GM23338 (cell line): ENCODE measurements at regions not wholly inside any gene's neighbourhood (a gene's known extent, or its start where the extent isn't known, plus 50 kb on each side); places are given as distances from the start of the nearest gene placed in this dataset.

Source experiments
- ATAC-seq: fragments of 200-7000 bp; cut with Tn5 transposase; 3 replicates; pipeline ENCODE4 v1.9.1; 2020
- DNase-seq: peaks from one replicate; pipeline ENCODE4 v3.0.0-alpha.2; 2015; ENCODE audit warnings: low spot score
- H2AFZ ChIP-seq: fragments of 200-600 bp; sonication (generic); 2 replicates; pipeline ENCODE4 v1.8.0; 2016; ENCODE audit warnings: antibody characterized with exemption, mild to moderate bottlenecking, moderate library complexity
- H3F3A ChIP-seq: fragments of 200-600 bp; sonication (generic); replicated peaks from 2 replicates; pipeline ENCODE4 v1.8.0; 2017; ENCODE audit warnings: antibody characterized with exemption, mixed run types, low read depth
- H3K27ac ChIP-seq: fragments of 200-600 bp; sonication (generic); 2 replicates; pipeline ENCODE4 v1.6.1; 2016; ENCODE audit warnings: low read depth
- H3K27me3 ChIP-seq: fragments of 200-600 bp; sonication (generic); 2 replicates; pipeline ENCODE4 v1.8.0; 2016; ENCODE audit warnings: mild to moderate bottlenecking, mixed run types, moderate library complexity; ENCODE audit not compliant: insufficient read depth
- H3K36me3 ChIP-seq: fragments of 200-600 bp; sonication (generic); 2 replicates; pipeline ENCODE4 v1.8.0; 2016; ENCODE audit warnings: mild to moderate bottlenecking; ENCODE audit not compliant: insufficient read depth
- H3K4me1 ChIP-seq: fragments of 200-600 bp; sonication (generic); 2 replicates; pipeline ENCODE4 v1.8.0; 2016; ENCODE audit warnings: mild to moderate bottlenecking, moderate library complexity; ENCODE audit not compliant: insufficient read depth
- H3K4me2 ChIP-seq: fragments of 200-600 bp; sonication (generic); 2 replicates; pipeline ENCODE4 v1.7.1; 2017; ENCODE audit warnings: mixed run types
- H3K4me3 ChIP-seq: fragments of 200-600 bp; sonication (generic); 2 replicates; pipeline ENCODE4 v1.6.1; 2016; ENCODE audit warnings: mixed run types
- H3K79me2 ChIP-seq: fragments of 200-600 bp; sonication (generic); replicated peaks from 2 replicates; pipeline ENCODE4 v1.8.0; 2017; ENCODE audit warnings: mild to moderate bottlenecking; ENCODE audit not compliant: insufficient read depth
- H3K9me2 ChIP-seq: fragments of 200-600 bp; sonication (generic); 2 replicates; pipeline ENCODE4 v1.8.0; 2017; ENCODE audit not compliant: insufficient read depth
- H4K20me1 ChIP-seq: fragments of 200-600 bp; sonication (generic); replicated peaks from 2 replicates; pipeline ENCODE4 v1.8.0; 2017; ENCODE audit warnings: mild to moderate bottlenecking; ENCODE audit not compliant: insufficient read depth
- H3K27ac Mint-ChIP-seq: 2 replicates; pipeline ENCODE4 v1.8.0; 2020; ENCODE audit warnings: inconsistent platforms, mild to moderate bottlenecking, moderate library complexity, mixed read lengths
- H3K27me3 Mint-ChIP-seq: 3 replicates; pipeline ENCODE4 v1.8.0; 2022; ENCODE audit warnings: low read depth, mild to moderate bottlenecking, moderate library complexity, mixed read lengths, inconsistent platforms; ENCODE audit not compliant: insufficient read depth, poor library complexity
- H3K36me3 Mint-ChIP-seq: 3 replicates; pipeline ENCODE4 v1.8.0; 2021; ENCODE audit warnings: low read depth, mild to moderate bottlenecking, inconsistent platforms, moderate library complexity, mixed read lengths
- H3K4me1 Mint-ChIP-seq: 3 replicates; pipeline ENCODE4 v1.8.0; 2020; ENCODE audit warnings: mild to moderate bottlenecking, inconsistent platforms, mixed read lengths
- H3K4me3 Mint-ChIP-seq: 3 replicates; pipeline ENCODE4 v1.8.0; 2021; ENCODE audit warnings: moderate library complexity, mild to moderate bottlenecking, inconsistent platforms, mixed read lengths
- H3K9me3 Mint-ChIP-seq: 3 replicates; pipeline ENCODE4 v1.8.0; 2020; ENCODE audit warnings: moderate library complexity, mild to moderate bottlenecking, inconsistent platforms, mixed read lengths
- CREB1 ChIP-seq: fragments of 250-450 bp; sonication (Bioruptor Pico); IDR thresholded peaks from 2 replicates; pipeline ENCODE4 v1.5.0; 2020; ENCODE audit warnings: low read depth, mild to moderate bottlenecking, moderate library complexity
- CTCF ChIP-seq, 2 experiments: fragments of 200-600 bp in 1 of 2; sonication (generic) in 1 of 2; conservative IDR thresholded peaks; 2 replicates each; pipeline versions ENCODE4 v1.5.1 to v1.6.1; 2016 to 2017; ENCODE audit warnings: antibody characterized with exemption in 2 of 2, low read depth in 2 of 2, mild to moderate bottlenecking in 2 of 2, moderate library complexity in 1 of 2
- ETS1 ChIP-seq: IDR thresholded peaks from 2 replicates; pipeline ENCODE4 v1.6.1; 2016; ENCODE audit warnings: antibody characterized with exemption
- EZH2 ChIP-seq: fragments of 200-600 bp; sonication (generic); IDR thresholded peaks from one replicate; pipeline ENCODE4 v1.8.0; 2017; ENCODE audit warnings: antibody characterized with exemption, mild to moderate bottlenecking, low read depth; ENCODE audit not compliant: unreplicated experiment
- EZH2phosphoT487 ChIP-seq: fragments of 200-600 bp; sonication (generic); IDR thresholded peaks from one replicate; pipeline ENCODE4 v1.8.1; 2018; ENCODE audit warnings: antibody characterized with exemption; ENCODE audit not compliant: unreplicated experiment
- JUNB ChIP-seq: IDR thresholded peaks from one replicate; pipeline ENCODE4 v1.6.1; 2016; ENCODE audit warnings: antibody characterized with exemption; ENCODE audit not compliant: unreplicated experiment
- NANOG ChIP-seq: IDR thresholded peaks from 2 replicates; pipeline ENCODE4 v1.6.1; 2016; ENCODE audit warnings: antibody characterized with exemption, borderline replicate concordance
- POLR2AphosphoS5 ChIP-seq: IDR thresholded peaks from 2 replicates; pipeline ENCODE4 v1.6.1; 2016; ENCODE audit warnings: antibody characterized with exemption, low read depth
- REST ChIP-seq: IDR thresholded peaks from one replicate; pipeline ENCODE4 v1.6.1; 2018; ENCODE audit warnings: antibody characterized with exemption; ENCODE audit not compliant: unreplicated experiment
- STAT1 ChIP-seq: IDR thresholded peaks from one replicate; pipeline ENCODE4 v1.6.1; 2016; ENCODE audit warnings: antibody characterized with exemption; ENCODE audit not compliant: unreplicated experiment
- ZNF114 ChIP-seq: fragments of 250-450 bp; sonication (Bioruptor Pico); IDR thresholded peaks from 2 replicates; pipeline ENCODE4 v1.5.0; 2020; ENCODE audit warnings: mild to moderate bottlenecking, moderate library complexity
- ZNF331 ChIP-seq: fragments of 250-450 bp; sonication (Bioruptor Pico); IDR thresholded peaks from 2 replicates; pipeline ENCODE4 v1.5.0; 2020; ENCODE audit warnings: low read depth, mild to moderate bottlenecking, moderate library complexity
- ZNF462 ChIP-seq: fragments of 250-450 bp; sonication (Bioruptor Pico); IDR thresholded peaks from 2 replicates; pipeline ENCODE4 v1.5.0; 2020; ENCODE audit warnings: mild to moderate bottlenecking, moderate library complexity

GRCh38 chr1:212504171-212504803 lies 71.6 kb downstream of the NENF start:
- Histone ChIP-seq H3F3A (no peaks in the 10 kb centered on the region), H3K36me3 (no peaks in the 10 kb centered on the region), H2AFZ (no peak overlapping the region), H3K27me3 (no peaks in the 10 kb centered on the region), H3K79me2 (no peaks in the 10 kb centered on the region), H3K27ac (no peak overlapping the region), H3K4me1 (peaks cover 5% of the 10 kb centered on the region; the same call in 1 of the 2 replicates), H3K4me2 (no peak overlapping the region), H4K20me1 (no peaks in the 10 kb centered on the region), H3K9me2 (no peaks in the 10 kb centered on the region; the same call in 1 of the 2 replicates), H3K4me3 (no peak overlapping the region)
- Mint-ChIP-seq H3K4me1 (peaks cover 14% of the 10 kb centered on the region; the same call in 2 of the 3 replicates), H3K27ac (no peak overlapping the region), H3K9me3 (peaks cover 3% of the 10 kb centered on the region; the same call in 1 of the 3 replicates), H3K27me3 (peaks cover 9% of the 10 kb centered on the region), H3K36me3 (no peaks in the 10 kb centered on the region), H3K4me3 (no peak overlapping the region)
- TF ChIP-seq JUNB (no peak), ZNF462 (CRISPR knock-in tag) (no peak), ETS1 (no peak), EZH2 (no peak), CREB1 (CRISPR knock-in tag) (no peak), NANOG (no peak), POLR2AphosphoS5 (no peak), STAT1 (no peak), EZH2phosphoT487 (no peak), ZNF331 (CRISPR knock-in tag) (no peak), CTCF (conservative IDR thresholded peaks at IDR 0.05; ENCODE audit: low read depth in 2 of 2) (no peak), ZNF114 (CRISPR knock-in tag) (no peak), REST (no peak)
- ATAC-seq (no peak), DNase-seq (no peak)
